ENCODE measurements at regions not wholly inside any gene's neighbourhood (a gene's known extent, or its start where the extent isn't known, plus 50 kb on each side); places are given as distances from the start of the nearest gene placed in this dataset.

DNA sequence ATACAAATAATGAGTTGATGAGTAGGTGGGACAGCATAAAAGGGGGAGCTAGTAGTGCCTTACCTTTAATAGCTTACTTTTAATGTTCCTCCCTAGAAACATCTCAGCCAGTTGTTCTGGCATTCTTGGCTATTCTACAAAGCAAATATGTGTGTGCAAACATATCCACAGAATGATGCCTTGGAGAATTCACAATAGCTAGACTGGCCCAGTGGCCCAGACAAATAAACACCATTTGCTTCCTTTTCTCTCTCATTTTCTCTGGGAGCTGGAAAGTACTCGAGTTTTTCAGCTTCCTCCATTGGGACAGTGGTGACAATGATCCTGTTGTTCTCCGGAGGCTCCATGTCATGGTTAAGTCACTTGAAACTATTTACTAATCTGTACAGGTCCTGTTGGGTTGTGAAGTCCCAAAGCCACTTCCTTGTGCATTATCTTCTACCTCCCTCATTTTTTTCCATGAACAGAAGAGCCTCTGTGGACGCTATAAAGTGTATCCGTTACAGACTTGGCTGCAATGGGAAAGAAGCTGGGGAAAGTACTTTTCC, 122.9 kb downstream of the DMAC1 start:
- Histone ChIP-seq H3K79me2 (ENCODE audit: control insufficient read depth, insufficient read depth, low read length) (no peaks in the 10 kb centered on the region), H4K20me1 (ENCODE audit: control insufficient read depth, extremely low read depth, insufficient read depth, low read length) (no peaks in the 10 kb centered on the region), H3K4me3 (replicated peaks in 1 of 4; ENCODE audit: control extremely low read depth in 1 of 4, insufficient read depth in 1 of 4, low read depth in 3 of 4, low read length in 4 of 4) (no peak overlapping the region), H3K27ac (ENCODE audit: insufficient read depth, low read length) (no peak overlapping the region), H3K9ac (ENCODE audit: insufficient read depth, low read length) (no peak overlapping the region), H3K4me2 (ENCODE audit: extremely low read depth, insufficient read depth, low read length) (no peak overlapping the region), H2AFZ (ENCODE audit: low read length) (no peak overlapping the region), H3K4me1 (ENCODE audit: control insufficient read depth, extremely low read depth, insufficient read depth, low read length) (no peaks in the 10 kb centered on the region), H3K27me3 (ENCODE audit: control insufficient read depth, insufficient read depth, low read length) (no peaks in the 10 kb centered on the region), H3K9me3 (ENCODE audit: control insufficient read depth, insufficient read depth, low read depth, low read length) (no peaks in the 10 kb centered on the region), H3K36me3 (ENCODE audit: control insufficient read depth, insufficient read depth, low read length) (no peaks in the 10 kb centered on the region)
- TF ChIP-seq EZH2 (IDR thresholded peaks at IDR 0.05; ENCODE audit: low read length, missing control alignments): no peak
- TF ChIP-seq, protein P1, sequence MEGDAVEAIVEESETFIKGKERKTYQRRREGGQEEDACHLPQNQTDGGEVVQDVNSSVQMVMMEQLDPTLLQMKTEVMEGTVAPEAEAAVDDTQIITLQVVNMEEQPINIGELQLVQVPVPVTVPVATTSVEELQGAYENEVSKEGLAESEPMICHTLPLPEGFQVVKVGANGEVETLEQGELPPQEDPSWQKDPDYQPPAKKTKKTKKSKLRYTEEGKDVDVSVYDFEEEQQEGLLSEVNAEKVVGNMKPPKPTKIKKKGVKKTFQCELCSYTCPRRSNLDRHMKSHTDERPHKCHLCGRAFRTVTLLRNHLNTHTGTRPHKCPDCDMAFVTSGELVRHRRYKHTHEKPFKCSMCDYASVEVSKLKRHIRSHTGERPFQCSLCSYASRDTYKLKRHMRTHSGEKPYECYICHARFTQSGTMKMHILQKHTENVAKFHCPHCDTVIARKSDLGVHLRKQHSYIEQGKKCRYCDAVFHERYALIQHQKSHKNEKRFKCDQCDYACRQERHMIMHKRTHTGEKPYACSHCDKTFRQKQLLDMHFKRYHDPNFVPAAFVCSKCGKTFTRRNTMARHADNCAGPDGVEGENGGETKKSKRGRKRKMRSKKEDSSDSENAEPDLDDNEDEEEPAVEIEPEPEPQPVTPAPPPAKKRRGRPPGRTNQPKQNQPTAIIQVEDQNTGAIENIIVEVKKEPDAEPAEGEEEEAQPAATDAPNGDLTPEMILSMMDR (conservative IDR thresholded peaks at IDR 0.05 in 1 of 2, IDR thresholded peaks at IDR 0.05 in 1 of 2; ENCODE audit: low read depth in 1 of 2, low read length in 2 of 2): no peak
- no peak for DNase-seq (ENCODE audit: low read depth in 2 of 2)

DNA sequence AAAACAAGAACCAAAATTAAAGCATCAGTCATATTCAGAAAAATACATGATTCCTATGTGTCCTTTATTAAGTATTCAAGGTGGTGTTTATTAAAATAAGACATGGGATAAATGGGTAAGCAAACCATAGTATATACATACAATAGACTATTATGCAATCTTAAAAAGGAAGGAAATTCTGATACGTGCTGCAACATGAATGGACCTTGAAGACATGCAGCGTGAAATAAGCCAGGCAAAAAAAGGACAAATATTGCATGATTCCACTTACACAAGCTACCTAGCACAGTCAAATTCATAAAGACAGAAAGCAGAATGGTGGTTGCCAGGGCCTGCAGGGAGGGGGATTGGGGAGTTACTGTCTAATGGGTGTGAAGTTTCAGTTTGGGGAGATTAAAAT, 127.7 kb downstream of the DMAC1 start:
- Histone ChIP-seq H3K4me2 (ENCODE audit: extremely low read depth, insufficient read depth, low read length) (no peak overlapping the region), H3K36me3 (ENCODE audit: control insufficient read depth, insufficient read depth, low read length) (no peaks in the 10 kb centered on the region)
- TF ChIP-seq, protein P1 (conservative IDR thresholded peaks at IDR 0.05 in 1 of 2, IDR thresholded peaks at IDR 0.05 in 1 of 2; ENCODE audit: low read depth in 1 of 2, low read length in 2 of 2): no peak
- no peak for TF ChIP-seq EZH2 (IDR thresholded peaks at IDR 0.05; ENCODE audit: low read length, missing control alignments)

DNA sequence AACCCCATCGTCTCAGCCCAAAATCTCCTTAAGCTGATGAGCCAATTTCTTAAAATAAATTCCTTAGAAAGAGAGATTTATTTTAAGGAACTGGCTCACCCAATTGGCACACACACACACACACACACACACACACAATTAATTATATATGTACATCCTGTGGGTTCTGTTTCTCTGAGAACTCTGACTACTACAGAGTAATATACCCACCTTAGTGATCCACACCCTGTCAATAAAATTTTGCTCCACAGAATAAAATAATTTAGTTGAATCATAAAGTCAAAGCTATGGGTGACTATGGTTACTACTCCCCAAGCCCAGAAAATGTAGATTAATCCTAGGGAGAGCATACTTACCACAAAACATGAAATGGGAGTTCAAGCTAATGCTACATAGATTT, 131.0 kb downstream of the DMAC1 start:
- no peak for DNase-seq (ENCODE audit: low read depth in 2 of 2)

More for the DNA sequence above, 127.7 kb downstream of the DMAC1 start:
- Histone ChIP-seq H3K27me3 (ENCODE audit: control insufficient read depth, insufficient read depth, low read length) (no peaks in the 10 kb centered on the region), H3K4me3 (replicated peaks in 1 of 4; ENCODE audit: control extremely low read depth in 1 of 4, insufficient read depth in 1 of 4, low read depth in 3 of 4, low read length in 4 of 4) (no peak overlapping the region), H3K4me1 (ENCODE audit: control insufficient read depth, extremely low read depth, insufficient read depth, low read length) (no peaks in the 10 kb centered on the region), H3K27ac (ENCODE audit: insufficient read depth, low read length) (no peak overlapping the region), H2AFZ (ENCODE audit: low read length) (no peak overlapping the region), H4K20me1 (ENCODE audit: control insufficient read depth, extremely low read depth, insufficient read depth, low read length) (no peaks in the 10 kb centered on the region), H3K9me3 (ENCODE audit: control insufficient read depth, insufficient read depth, low read depth, low read length) (no peaks in the 10 kb centered on the region), H3K79me2 (ENCODE audit: control insufficient read depth, insufficient read depth, low read length) (no peaks in the 10 kb centered on the region), H3K9ac (ENCODE audit: insufficient read depth, low read length) (no peak overlapping the region)
- DNase-seq (ENCODE audit: low read depth in 2 of 2): no peak

More for the DNA sequence above, 131.0 kb downstream of the DMAC1 start:
- no peaks in the 10 kb centered on the region for H3K27me3 ChIP-seq (ENCODE audit: control insufficient read depth, insufficient read depth, low read length)
- H2AFZ ChIP-seq (ENCODE audit: low read length): no peak overlapping the region
- TF ChIP-seq, protein P1 (conservative IDR thresholded peaks at IDR 0.05 in 1 of 2, IDR thresholded peaks at IDR 0.05 in 1 of 2; ENCODE audit: low read depth in 1 of 2, low read length in 2 of 2): no peak
- TF ChIP-seq EZH2 (IDR thresholded peaks at IDR 0.05; ENCODE audit: low read length, missing control alignments): no peak
- no peaks in the 10 kb centered on the region for H3K79me2 ChIP-seq (ENCODE audit: control insufficient read depth, insufficient read depth, low read length)
- H3K4me2 ChIP-seq (ENCODE audit: extremely low read depth, insufficient read depth, low read length): no peak overlapping the region
- no peaks in the 10 kb centered on the region for H3K9me3 ChIP-seq (ENCODE audit: control insufficient read depth, insufficient read depth, low read depth, low read length)
- no peaks in the 10 kb centered on the region for H3K36me3 ChIP-seq (ENCODE audit: control insufficient read depth, insufficient read depth, low read length)
- H3K4me3 ChIP-seq (replicated peaks in 1 of 4; ENCODE audit: control extremely low read depth in 1 of 4, insufficient read depth in 1 of 4, low read depth in 3 of 4, low read length in 4 of 4): no peak overlapping the region
- H3K4me1 ChIP-seq (ENCODE audit: control insufficient read depth, extremely low read depth, insufficient read depth, low read length): no peaks in the 10 kb centered on the region
- no peak overlapping the region for H3K27ac ChIP-seq (ENCODE audit: insufficient read depth, low read length)
- H4K20me1 ChIP-seq (ENCODE audit: control insufficient read depth, extremely low read depth, insufficient read depth, low read length): no peaks in the 10 kb centered on the region
- H3K9ac ChIP-seq (ENCODE audit: insufficient read depth, low read length): no peak overlapping the region

All from fibroblast of lung (primary cell).